Esophagus muscularis mucosa (tissue), 4 donors: ENCODE measurements at regions not wholly inside any gene's neighbourhood (a gene's known extent, or its start where the extent isn't known, plus 50 kb on each side); places are given as distances from the start of the nearest gene placed in this dataset.

ENCODE experiments used
- EP300 ChIP-seq: sonication (generic); formaldehyde crosslinking; IDR thresholded peaks from one replicate; pipeline ENCODE4 v1.6.1; 2017; ENCODE audit warnings: antibody characterized with exemption
- POLR2A ChIP-seq: fragments of 450-650 bp; IDR thresholded peaks from one replicate; pipeline ENCODE4 v1.6.1; 2017; ENCODE audit warnings: antibody characterized with exemption, moderate library complexity, mild to moderate bottlenecking, low read depth
- POLR2AphosphoS5 ChIP-seq, 2 donors: sonication (generic); formaldehyde crosslinking; IDR thresholded peaks; one replicate each; pipeline ENCODE4 v1.6.1; 2017; ENCODE audit warnings: antibody characterized with exemption in 2 of 2
- TF ChIP-seq, protein P1 (sequence below), 3 experiments: fragments of 200-600 bp in 2 of 3; fragments of 450-650 bp in 1 of 3; sonication (generic) in 2 of 3; IDR thresholded peaks; one replicate each; pipeline ENCODE4 v1.5.1; 2017 to 2019; ENCODE audit warnings: antibody characterized with exemption in 3 of 3, mild to moderate bottlenecking in 2 of 3, moderate library complexity in 1 of 3

DNA sequence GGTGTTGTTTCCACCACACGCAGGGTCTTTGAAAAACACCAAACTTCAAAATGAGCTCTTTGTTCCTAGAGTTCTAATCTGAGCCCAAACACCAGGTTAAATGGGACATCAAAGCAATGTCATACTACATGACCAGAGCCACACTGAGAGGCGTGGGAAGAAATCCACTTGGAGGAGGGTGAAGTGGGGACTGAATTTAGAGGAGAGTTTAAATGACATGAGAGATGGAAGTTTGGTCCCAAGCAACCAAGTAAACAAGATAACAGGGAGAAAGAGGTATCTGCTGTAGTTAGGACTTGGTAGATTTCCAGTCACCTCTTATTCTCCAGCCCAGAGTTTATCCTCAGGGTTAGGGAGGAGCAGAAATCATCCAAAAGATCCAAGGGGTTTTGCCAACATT is 290.9 kb upstream of the FAM78B start:
- TF ChIP-seq, protein P1, sequence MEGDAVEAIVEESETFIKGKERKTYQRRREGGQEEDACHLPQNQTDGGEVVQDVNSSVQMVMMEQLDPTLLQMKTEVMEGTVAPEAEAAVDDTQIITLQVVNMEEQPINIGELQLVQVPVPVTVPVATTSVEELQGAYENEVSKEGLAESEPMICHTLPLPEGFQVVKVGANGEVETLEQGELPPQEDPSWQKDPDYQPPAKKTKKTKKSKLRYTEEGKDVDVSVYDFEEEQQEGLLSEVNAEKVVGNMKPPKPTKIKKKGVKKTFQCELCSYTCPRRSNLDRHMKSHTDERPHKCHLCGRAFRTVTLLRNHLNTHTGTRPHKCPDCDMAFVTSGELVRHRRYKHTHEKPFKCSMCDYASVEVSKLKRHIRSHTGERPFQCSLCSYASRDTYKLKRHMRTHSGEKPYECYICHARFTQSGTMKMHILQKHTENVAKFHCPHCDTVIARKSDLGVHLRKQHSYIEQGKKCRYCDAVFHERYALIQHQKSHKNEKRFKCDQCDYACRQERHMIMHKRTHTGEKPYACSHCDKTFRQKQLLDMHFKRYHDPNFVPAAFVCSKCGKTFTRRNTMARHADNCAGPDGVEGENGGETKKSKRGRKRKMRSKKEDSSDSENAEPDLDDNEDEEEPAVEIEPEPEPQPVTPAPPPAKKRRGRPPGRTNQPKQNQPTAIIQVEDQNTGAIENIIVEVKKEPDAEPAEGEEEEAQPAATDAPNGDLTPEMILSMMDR (IDR thresholded peaks at IDR 0.05) = no peak
- TF ChIP-seq POLR2A = no peak
- no peak for TF ChIP-seq POLR2AphosphoS5 (IDR thresholded peaks at IDR 0.05)
- no peak for TF ChIP-seq EP300
